OCI-LY7 (cell line): ENCODE measurements at regions not wholly inside any gene's neighbourhood (a gene's known extent, or its start where the extent isn't known, plus 50 kb on each side); places are given as distances from the start of the nearest gene placed in this dataset.

Experiments used
- BruUV-seq: library from RNA; stranded (reverse); fragments of 400-500 nt; replicated peaks from 2 replicates; lab custom pipeline; 2021; lab: Mats Ljungman, UMichigan
- CTCF ChIA-PET: fragments of 300-600 bp; sonication (Branson Sonifier 250); formaldehyde crosslinking; loops from one replicate; lab custom pipeline; 2022; ENCODE audit warnings: antibody characterized with exemption; ENCODE audit not compliant: unreplicated experiment; lab: Charles Lee
- POLR2A ChIA-PET: fragments of 300-600 bp; sonication (Branson Sonifier 250); formaldehyde crosslinking; loops from one replicate; lab custom pipeline; 2022; ENCODE audit warnings: antibody characterized with exemption; lab: Charles Lee
- DNase-seq: peaks from one replicate; pipeline ENCODE4 v3.0.0-alpha.2; 2015; ENCODE audit warnings: low spot score
- H2AFZ ChIP-seq: fragments of 200-600 bp; sonication (generic), shearing (Covaris generic); 2 replicates; pipeline ENCODE4 v1.6.1; 2014; ENCODE audit warnings: mild to moderate bottlenecking, antibody characterized with exemption, low read length, moderate library complexity
- H3K27ac ChIP-seq: fragments of 200-600 bp; sonication (generic); 2 replicates; pipeline ENCODE4 v1.5.1; 2014; ENCODE audit warnings: mixed run types, low read depth, mild to moderate bottlenecking, moderate library complexity, low read length, inconsistent platforms; ENCODE audit not compliant: poor library complexity, severe bottlenecking
- H3K36me3 ChIP-seq: fragments of 200-600 bp; sonication (generic); 2 replicates; pipeline ENCODE4 v1.6.1; 2014; ENCODE audit warnings: mild to moderate bottlenecking, antibody characterized with exemption, low read length, moderate library complexity, mixed read lengths; ENCODE audit not compliant: insufficient read depth
- H3K4me1 ChIP-seq: fragments of 200-600 bp; sonication (generic); 2 replicates; pipeline ENCODE4 v1.5.1; 2014; ENCODE audit warnings: mild to moderate bottlenecking, low read length; ENCODE audit not compliant: insufficient read depth, poor library complexity, severe bottlenecking
- H3K4me2 ChIP-seq: fragments of 200-600 bp; sonication (generic); 2 replicates; pipeline ENCODE4 v1.6.1; 2014; ENCODE audit warnings: mild to moderate bottlenecking, low read length
- H3K4me3 ChIP-seq: fragments of 200-600 bp; sonication (generic); 2 replicates; pipeline ENCODE4 v1.5.1; 2014; ENCODE audit warnings: mild to moderate bottlenecking, low read depth, low read length; ENCODE audit not compliant: poor library complexity, severe bottlenecking
- H3K79me2 ChIP-seq: fragments of 200-600 bp; sonication (generic); 2 replicates; pipeline ENCODE4 v1.6.1; 2016; ENCODE audit warnings: low read depth, mild to moderate bottlenecking, low read length, moderate library complexity, mixed read lengths; ENCODE audit not compliant: insufficient read depth
- H3K9me2 ChIP-seq: fragments of 200-600 bp; sonication (generic); 2 replicates; pipeline ENCODE4 v1.6.1; 2016; ENCODE audit warnings: mild to moderate bottlenecking, low read length, mixed read lengths; ENCODE audit not compliant: insufficient read depth
- H3K9me3 ChIP-seq: fragments of 200-600 bp; sonication (generic); 2 replicates; pipeline ENCODE4 v1.6.1; 2014; ENCODE audit warnings: mild to moderate bottlenecking, mixed run types, low read length, mixed read lengths
- H4K20me1 ChIP-seq: fragments of 200-600 bp; sonication (generic); 2 replicates; pipeline ENCODE4 v1.6.1; 2014; ENCODE audit warnings: mild to moderate bottlenecking, antibody characterized with exemption, low read length, moderate library complexity, mixed read lengths; ENCODE audit not compliant: insufficient read depth
- CTCF ChIP-seq: fragments of 200-600 bp; sonication (generic); conservative IDR thresholded peaks from 2 replicates; pipeline ENCODE4 v1.5.1; 2014; ENCODE audit warnings: mild to moderate bottlenecking, antibody characterized with exemption, low read length, moderate library complexity, mixed read lengths
- EZH2phosphoT487 ChIP-seq: fragments of 200-600 bp; sonication (generic); IDR thresholded peaks from 2 replicates; pipeline ENCODE4 v1.6.1; 2018; ENCODE audit warnings: low read depth, borderline replicate concordance, mild to moderate bottlenecking, mixed run types, antibody characterized with exemption, low read length, moderate library complexity, mixed read lengths
- intact Hi-C: fragments of 100-400 bp; cut with micrococcal nuclease; formaldehyde crosslinking; loops from one replicate; pipeline ENCODE4 v1.10.0; 2022; ENCODE audit not compliant: unreplicated experiment

GRCh38 chr3:15952543-15953175 lies 154.9 kb upstream of the ANKRD28 start:
- Histone ChIP-seq H3K36me3 (no peaks in the 10 kb centered on the region), H2AFZ (no peak overlapping the region), H3K27ac (no peak overlapping the region), H4K20me1 (no peaks in the 10 kb centered on the region), H3K4me1 (no peaks in the 10 kb centered on the region), H3K79me2 (no peaks in the 10 kb centered on the region), H3K9me3 (no peaks in the 10 kb centered on the region), H3K4me2 (no peak overlapping the region), H3K4me3 (no peak overlapping the region), H3K9me2 (no peaks in the 10 kb centered on the region)
- no TSS peak for BruUV-seq
- ChIA-PET POLR2A (no interaction called here), CTCF (no interaction called here)
- DNase-seq = no peak
- intact Hi-C loops = loop anchor here (10.0 kb wide), 1 partner anchor 318 kb away; no protein-coding TSS in a partner anchor
- TF ChIP-seq CTCF = no peak

GRCh38 chr3:15953841-15954240 lies 156.1 kb upstream of the ANKRD28 start:
- DNase-seq = peak; percentile 35
- no TSS peak for BruUV-seq
- TF ChIP-seq CTCF = peak; percentile 68
- no peak for TF ChIP-seq EZH2phosphoT487
- Histone ChIP-seq H3K36me3 (no peaks in the 10 kb centered on the region), H3K9me2 (no peaks in the 10 kb centered on the region), H3K27ac (no peak overlapping the region), H3K9me3 (no peaks in the 10 kb centered on the region), H3K4me1 (no peaks in the 10 kb centered on the region), H3K4me3 (no peak overlapping the region), H3K4me2 (no peak overlapping the region), H4K20me1 (no peaks in the 10 kb centered on the region), H2AFZ (no peak overlapping the region), H3K79me2 (no peaks in the 10 kb centered on the region)
- ChIA-PET CTCF (interaction anchor here (0.9 kb wide), 1 partner anchor 17 kb away, joined by 3 read pairs; no protein-coding TSS in a partner anchor), POLR2A (interaction anchor here (0.6 kb wide), 1 partner anchor 143 kb away, joined by 3 read pairs; no protein-coding TSS in a partner anchor)
- intact Hi-C loops = loop anchor here (10.0 kb wide), 1 partner anchor 319 kb away; no protein-coding TSS in a partner anchor

- Histone ChIP-seq H3K4me2 (no peak overlapping the region), H2AFZ (no peak overlapping the region)
Measured at GRCh38 chr3:15955968-15956367, 158.2 kb upstream of the ANKRD28 start.

More at GRCh38 chr3:15955968-15956367, 158.2 kb upstream of the ANKRD28 start:
- no peaks in the 10 kb centered on the region for H4K20me1 ChIP-seq
- H3K4me3 ChIP-seq = no peak overlapping the region
- TF ChIP-seq CTCF (no peak), EZH2phosphoT487 (no peak)
- no peak overlapping the region for H3K27ac ChIP-seq
- H3K9me2 ChIP-seq = no peaks in the 10 kb centered on the region
- H3K9me3 ChIP-seq = no peaks in the 10 kb centered on the region
- ChIA-PET POLR2A (interaction anchor here (0.6 to 1.0 kb wide), 3 partner anchors 23 to 1887 kb away, joined by 3 read pairs; no protein-coding TSS in a partner anchor), CTCF (no interaction called here)
- no TSS peak for BruUV-seq
- no peaks in the 10 kb centered on the region for H3K36me3 ChIP-seq
- DNase-seq = no peak
- intact Hi-C loops = loop anchor here (10.0 kb wide), 1 partner anchor 321 kb away; no protein-coding TSS in a partner anchor
- H3K79me2 ChIP-seq = no peaks in the 10 kb centered on the region
- H3K4me1 ChIP-seq = no peaks in the 10 kb centered on the region
